Ovary (tissue), 3 donors: ENCODE measurements at regions not wholly inside any gene's neighbourhood (a gene's known extent, or its start where the extent isn't known, plus 50 kb on each side); places are given as distances from the start of the nearest gene placed in this dataset.

ENCODE experiments used
- CTCF ChIP-seq, 3 donors: fragments of 450-650 bp in 2 of 3; fragments of 200-600 bp in 1 of 3; IDR thresholded peaks; one replicate each; pipeline versions ENCODE4 v1.5.1 to v1.8.0; 2016 to 2022; ENCODE audit warnings: antibody characterized with exemption in 3 of 3, mild to moderate bottlenecking in 1 of 3
- POLR2A ChIP-seq: fragments of 450-650 bp; IDR thresholded peaks from one replicate; pipeline ENCODE4 v1.6.1; 2017; ENCODE audit warnings: antibody characterized with exemption, mild to moderate bottlenecking, moderate library complexity
- donor health status: DM: no; HTN: no; CAD: no.

- TF ChIP-seq CTCF (IDR thresholded peaks at IDR 0.05), result no peak
- no peak for TF ChIP-seq POLR2A
These were observed 108.6 kb upstream of the CCDC196 start for GRCh38 chr14:66377574-66377973.
